ENCODE measurements at regions not wholly inside any gene's neighbourhood (a gene's known extent, or its start where the extent isn't known, plus 50 kb on each side); places are given as distances from the start of the nearest gene placed in this dataset.

GRCh38 chr1:34358636-34359035, 181.9 kb downstream of the C1orf94 start:
- no peak overlapping the region for H3K27ac Mint-ChIP-seq
- Histone ChIP-seq H3K36me3 (ENCODE audit: insufficient read depth) (no peaks in the 10 kb centered on the region), H3K4me2 (no peak overlapping the region), H2AFZ (no peak overlapping the region), H3K9me2 (ENCODE audit: insufficient read depth) (0 out of 2 replicates have a peak, but pooled peaks cover 3% of the 10 kb centered on the region), H3K27me3 (ENCODE audit: insufficient read depth) (no peaks in the 10 kb centered on the region), H3K4me1 (ENCODE audit: insufficient read depth) (no peaks in the 10 kb centered on the region), H3F3A (replicated peaks; ENCODE audit: low read depth) (no peaks in the 10 kb centered on the region), H3K27ac (ENCODE audit: low read depth) (no peak overlapping the region), H3K4me3 (no peak overlapping the region), H4K20me1 (replicated peaks; ENCODE audit: insufficient read depth) (no peaks in the 10 kb centered on the region; the same call in 1 of the 2 replicates), H3K79me2 (replicated peaks; ENCODE audit: insufficient read depth) (no peaks in the 10 kb centered on the region)
- DNase-seq (ENCODE audit: low spot score) (no peak), ATAC-seq (no peak)
- H3K4me3 Mint-ChIP-seq, result no peak overlapping the region
- peaks cover 3% of the 10 kb centered on the region; the same call in 2 of the 3 replicates for H3K4me1 Mint-ChIP-seq
- TF ChIP-seq STAT1 (IDR thresholded peaks at IDR 0.05; ENCODE audit: unreplicated experiment) (no peak), ZNF114 (CRISPR knock-in tag; IDR thresholded peaks at IDR 0.05) (no peak), ZNF462 (CRISPR knock-in tag; IDR thresholded peaks at IDR 0.05) (no peak), CREB1 (CRISPR knock-in tag; IDR thresholded peaks at IDR 0.05; ENCODE audit: low read depth) (no peak)
- no peaks in the 10 kb centered on the region for H3K36me3 Mint-ChIP-seq (ENCODE audit: low read depth)
- no peaks in the 10 kb centered on the region; the same call in 2 of the 3 replicates for H3K9me3 Mint-ChIP-seq
- peaks cover 13% of the 10 kb centered on the region for H3K27me3 Mint-ChIP-seq (ENCODE audit: insufficient read depth, low read depth, poor library complexity)

- Histone ChIP-seq H3K4me3 (no peak overlapping the region), H3K79me2 (replicated peaks; ENCODE audit: insufficient read depth) (no peaks in the 10 kb centered on the region), H3K4me2 (no peak overlapping the region), H3K4me1 (ENCODE audit: insufficient read depth) (no peaks in the 10 kb centered on the region), H3K27ac (ENCODE audit: low read depth) (no peak overlapping the region), H3K9me2 (ENCODE audit: insufficient read depth) (0 out of 2 replicates have a peak, but pooled peaks cover 9% of the 10 kb centered on the region), H3K27me3 (ENCODE audit: insufficient read depth) (no peaks in the 10 kb centered on the region), H2AFZ (no peak overlapping the region), H4K20me1 (replicated peaks; ENCODE audit: insufficient read depth) (no peaks in the 10 kb centered on the region), H3F3A (replicated peaks; ENCODE audit: low read depth) (no peaks in the 10 kb centered on the region), H3K36me3 (ENCODE audit: insufficient read depth) (no peaks in the 10 kb centered on the region)
- no peak overlapping the region for H3K27ac Mint-ChIP-seq
- H3K27me3 Mint-ChIP-seq (ENCODE audit: insufficient read depth, low read depth, poor library complexity), result peaks cover 13% of the 10 kb centered on the region
- TF ChIP-seq REST (IDR thresholded peaks at IDR 0.05; ENCODE audit: unreplicated experiment) (no peak), JUNB (IDR thresholded peaks at IDR 0.05; ENCODE audit: unreplicated experiment) (no peak), NANOG (IDR thresholded peaks at IDR 0.05; ENCODE audit: borderline replicate concordance) (no peak), CTCF (conservative IDR thresholded peaks at IDR 0.05; ENCODE audit: low read depth in 2 of 2) (no peak), ZNF331 (CRISPR knock-in tag; IDR thresholded peaks at IDR 0.05; ENCODE audit: low read depth) (no peak), ETS1 (IDR thresholded peaks at IDR 0.05) (no peak)
- ATAC-seq (no peak), DNase-seq (ENCODE audit: low spot score) (no peak)
- H3K4me3 Mint-ChIP-seq, result no peak overlapping the region
- H3K9me3 Mint-ChIP-seq, result no peaks in the 10 kb centered on the region; the same call in 2 of the 3 replicates
- H3K36me3 Mint-ChIP-seq (ENCODE audit: low read depth), result no peaks in the 10 kb centered on the region
- H3K4me1 Mint-ChIP-seq, result no peaks in the 10 kb centered on the region; the same call in 1 of the 3 replicates
These were observed 182.7 kb downstream of the C1orf94 start for GRCh38 chr1:34359411-34359810.

Data from GM23338 (cell line).